Panc1 (cell line): ENCODE measurements at regions not wholly inside any gene's neighbourhood (a gene's known extent, or its start where the extent isn't known, plus 50 kb on each side); places are given as distances from the start of the nearest gene placed in this dataset.

Experiments used
- ATAC-seq: fragments of 200-7000 bp; cut with Tn5 transposase; 2 replicates; pipeline ENCODE4 v1.9.1; 2020; ENCODE audit warnings: mild to moderate bottlenecking, moderate library complexity
- BruUV-seq: library from RNA; stranded (reverse); fragments of 400-500 nt; replicated peaks from 2 replicates; lab custom pipeline; 2021; lab: Mats Ljungman, UMichigan
- CTCF ChIA-PET: fragments of 300-600 bp; sonication (Branson Sonifier 250); formaldehyde crosslinking; loops from one replicate; lab custom pipeline; 2022; ENCODE audit warnings: antibody characterized with exemption; lab: Charles Lee
- POLR2A ChIA-PET: fragments of 300-600 bp; sonication (Branson Sonifier 250); formaldehyde crosslinking; loops from one replicate; lab custom pipeline; 2022; ENCODE audit warnings: antibody characterized with exemption; lab: Charles Lee
- DNase-seq: peaks from one replicate; pipeline ENCODE4 v3.0.0-alpha.2; 2010; ENCODE audit warnings: low read depth, low spot score
- H3K27ac ChIP-seq: 2 replicates; pipeline ENCODE4 v1.5.1; 2011; ENCODE audit warnings: mild to moderate bottlenecking, low read length, inconsistent platforms
- H3K27me3 ChIP-seq: fragments of 200-500 bp; sonication (Bioruptor generic); 2 replicates; pipeline ENCODE4 v1.6.0; 2014; ENCODE audit warnings: low read length, inconsistent platforms; ENCODE audit not compliant: control insufficient read depth, insufficient read depth
- H3K36me3 ChIP-seq: fragments of 200-500 bp; sonication (Bioruptor generic); 2 replicates; pipeline ENCODE4 v1.5.1; 2014; ENCODE audit warnings: inconsistent platforms, mild to moderate bottlenecking, low read length, moderate library complexity; ENCODE audit not compliant: control insufficient read depth, insufficient read depth
- H3K4me1 ChIP-seq: 2 replicates; pipeline ENCODE4 v1.5.1; 2011; ENCODE audit warnings: inconsistent platforms, mild to moderate bottlenecking, low read length, moderate library complexity; ENCODE audit not compliant: control insufficient read depth, insufficient read depth
- H3K4me3 ChIP-seq, 2 experiments: 2 replicates each; pipeline ENCODE4 v1.5.1; 2011 to 2012; ENCODE audit warnings: low read depth in 2 of 2, low read length in 2 of 2, mild to moderate bottlenecking in 2 of 2, inconsistent platforms in 1 of 2, moderate library complexity in 1 of 2
- H3K9me3 ChIP-seq: fragments of 200-500 bp; sonication (Bioruptor generic); 2 replicates; pipeline ENCODE4 v1.5.1; 2014; ENCODE audit warnings: low read depth, mild to moderate bottlenecking, inconsistent platforms, low read length, moderate library complexity; ENCODE audit not compliant: control insufficient read depth, insufficient read depth
- POLR2AphosphoS5 ChIP-seq: IDR thresholded peaks from 2 replicates; pipeline ENCODE4 v1.6.1; 2012; ENCODE audit warnings: mild to moderate bottlenecking, low read depth, low read length, moderate library complexity
- REST ChIP-seq, 2 experiments: IDR thresholded peaks; 2 replicates each; pipeline ENCODE4 v1.6.1; 2011 to 2012; ENCODE audit warnings: low read depth in 2 of 2, control low read depth in 1 of 2, low read length in 1 of 2, mild to moderate bottlenecking in 1 of 2, moderate library complexity in 1 of 2; ENCODE audit not compliant: insufficient read depth in 1 of 2
- SIN3A ChIP-seq: IDR thresholded peaks from 2 replicates; pipeline ENCODE4 v1.6.1; 2012; ENCODE audit warnings: low read depth, mild to moderate bottlenecking, low read length, moderate library complexity, borderline replicate concordance; ENCODE audit not compliant: insufficient read depth
- TCF7L2 ChIP-seq: IDR thresholded peaks from 2 replicates; pipeline ENCODE4 v1.6.1; 2011; ENCODE audit warnings: mild to moderate bottlenecking, low read depth, low read length, inconsistent platforms
- in situ Hi-C: cut with HindIII; loops from 2 replicates; pipeline ENCODE4 v1.10.0; 2016; ENCODE audit warnings: low sequenced_read_pairs, low pct_unique_long_range_greater_than_20kb
- intact Hi-C: fragments of 100-400 bp; cut with micrococcal nuclease; formaldehyde crosslinking; loops from one replicate; pipeline ENCODE4 v1.10.0; 2022; ENCODE audit not compliant: unreplicated experiment
- TF ChIP-seq, protein P1 (sequence below): fragments of 450-650 bp; IDR thresholded peaks from 2 replicates; pipeline ENCODE4 v1.5.1; 2017; ENCODE audit warnings: mild to moderate bottlenecking

DNA sequence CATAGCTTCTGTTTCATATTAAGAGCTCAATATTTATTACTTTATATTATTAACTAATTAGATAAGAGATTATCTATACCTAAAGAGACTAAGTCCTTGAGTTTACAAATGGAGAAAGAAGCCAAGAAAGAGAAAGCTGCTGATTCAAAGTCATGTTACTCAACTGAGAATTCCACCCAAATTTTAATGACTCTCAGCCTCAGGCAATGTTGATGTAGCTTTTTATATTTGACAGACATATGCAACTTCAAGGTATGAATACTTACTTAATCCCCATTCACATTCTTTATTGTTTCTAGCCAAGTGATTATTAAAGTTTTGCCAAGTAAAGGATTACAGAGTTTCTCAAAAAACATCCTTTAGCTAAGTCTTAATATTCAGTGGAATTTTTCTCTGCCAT is 527.5 kb upstream of the NMUR2 start:
- Histone ChIP-seq H3K4me1 (no peaks in the 10 kb centered on the region), H3K27me3 (no peaks in the 10 kb centered on the region), H3K27ac (no peak overlapping the region), H3K4me3 (no peak overlapping the region), H3K36me3 (no peaks in the 10 kb centered on the region), H3K9me3 (no peaks in the 10 kb centered on the region)
- DNase-seq (no peak), ATAC-seq (no peak)
- intact Hi-C loops = no loop called here
- ChIA-PET CTCF (no interaction called here), POLR2A (no interaction called here)
- in situ Hi-C loops = no loop called here
- no TSS peak for BruUV-seq
- TF ChIP-seq TCF7L2 (no peak), POLR2AphosphoS5 (no peak), REST (IDR thresholded peaks at IDR 0.05; ENCODE audit: insufficient read depth in 1 of 2, low read depth in 2 of 2, low read length in 1 of 2) (no peak), SIN3A (no peak)
- TF ChIP-seq, protein P1, sequence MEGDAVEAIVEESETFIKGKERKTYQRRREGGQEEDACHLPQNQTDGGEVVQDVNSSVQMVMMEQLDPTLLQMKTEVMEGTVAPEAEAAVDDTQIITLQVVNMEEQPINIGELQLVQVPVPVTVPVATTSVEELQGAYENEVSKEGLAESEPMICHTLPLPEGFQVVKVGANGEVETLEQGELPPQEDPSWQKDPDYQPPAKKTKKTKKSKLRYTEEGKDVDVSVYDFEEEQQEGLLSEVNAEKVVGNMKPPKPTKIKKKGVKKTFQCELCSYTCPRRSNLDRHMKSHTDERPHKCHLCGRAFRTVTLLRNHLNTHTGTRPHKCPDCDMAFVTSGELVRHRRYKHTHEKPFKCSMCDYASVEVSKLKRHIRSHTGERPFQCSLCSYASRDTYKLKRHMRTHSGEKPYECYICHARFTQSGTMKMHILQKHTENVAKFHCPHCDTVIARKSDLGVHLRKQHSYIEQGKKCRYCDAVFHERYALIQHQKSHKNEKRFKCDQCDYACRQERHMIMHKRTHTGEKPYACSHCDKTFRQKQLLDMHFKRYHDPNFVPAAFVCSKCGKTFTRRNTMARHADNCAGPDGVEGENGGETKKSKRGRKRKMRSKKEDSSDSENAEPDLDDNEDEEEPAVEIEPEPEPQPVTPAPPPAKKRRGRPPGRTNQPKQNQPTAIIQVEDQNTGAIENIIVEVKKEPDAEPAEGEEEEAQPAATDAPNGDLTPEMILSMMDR = no peak

GRCh38 chr5:152933056-152933455 is 528.0 kb upstream of the NMUR2 start:
- no peak for ATAC-seq
- CTCF ChIA-PET = no interaction called here

More at GRCh38 chr5:152933056-152933455, 528.0 kb upstream of the NMUR2 start:
- no TSS peak for BruUV-seq
- no peak overlapping the region for H3K27ac ChIP-seq
- H3K27me3 ChIP-seq = no peaks in the 10 kb centered on the region
- intact Hi-C loops (no loop called here), in situ Hi-C loops (no loop called here)
- H3K9me3 ChIP-seq = no peaks in the 10 kb centered on the region
- POLR2A ChIA-PET = no interaction called here
- no peaks in the 10 kb centered on the region for H3K36me3 ChIP-seq
- no peak for DNase-seq
- H3K4me3 ChIP-seq = no peak overlapping the region
- TF ChIP-seq, protein P1 = no peak
- TF ChIP-seq SIN3A (no peak), TCF7L2 (no peak), POLR2AphosphoS5 (no peak), REST (IDR thresholded peaks at IDR 0.05; ENCODE audit: insufficient read depth in 1 of 2, low read depth in 2 of 2, low read length in 1 of 2) (no peak)
- no peaks in the 10 kb centered on the region for H3K4me1 ChIP-seq
